Stimulated activated CD4-positive, alpha-beta T cell treated with anti-CD3 and anti-CD28 coated beads, Interleukin-12 subunit alpha, Interleukin-12 subunit beta, amount 100 ng/mL, for 48 hours (primary cell): ENCODE measurements at regions not wholly inside any gene's neighbourhood (a gene's known extent, or its start where the extent isn't known, plus 50 kb on each side); places are given as distances from the start of the nearest gene placed in this dataset.

ENCODE experiments used
- DNase-seq, 3 donors: peaks; one replicate each; pipeline ENCODE4 v3.0.0-alpha.2; 2020; ENCODE audit warnings: low read depth in 2 of 3, low spot score in 1 of 3

DNA sequence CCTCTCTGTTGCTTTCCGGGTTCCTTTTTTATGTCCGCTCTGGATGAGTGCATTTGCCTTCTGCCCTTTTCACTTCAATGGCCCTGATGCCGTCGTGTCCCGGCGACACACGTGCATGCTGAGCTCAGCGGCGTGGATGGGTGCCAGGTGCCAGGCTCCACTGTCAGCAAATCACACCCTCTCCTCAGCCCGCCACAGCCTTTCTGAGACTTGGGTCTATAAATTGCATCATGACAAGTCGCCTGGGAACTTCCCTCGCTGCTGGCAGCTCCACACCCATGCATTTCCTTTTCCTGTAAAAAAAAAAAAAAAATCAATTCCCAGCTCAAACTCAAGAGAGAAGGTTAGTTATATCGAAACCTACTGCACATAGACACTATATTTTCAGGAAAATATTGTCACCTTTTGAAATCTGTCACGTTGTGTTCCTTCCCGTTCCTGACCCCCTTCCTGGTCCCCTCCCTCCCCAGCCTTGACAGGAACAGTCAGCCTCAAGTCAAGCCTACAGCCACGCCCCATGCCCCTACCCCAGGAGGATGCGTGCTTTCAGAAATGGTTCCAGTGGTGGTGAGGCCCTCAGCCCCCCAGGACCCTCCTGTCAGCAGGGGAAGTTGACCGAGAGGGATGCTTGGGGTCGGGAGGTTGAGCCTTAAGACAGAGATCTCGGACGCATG lies 110.3 kb upstream of the PTCH1 start:
- peak; percentile 36 to 59 (median 38) for DNase-seq

- DNase-seq = no peak
Observed at GRCh38 chr9:95626341-95626740, 109.6 kb upstream of the PTCH1 start.

DNA sequence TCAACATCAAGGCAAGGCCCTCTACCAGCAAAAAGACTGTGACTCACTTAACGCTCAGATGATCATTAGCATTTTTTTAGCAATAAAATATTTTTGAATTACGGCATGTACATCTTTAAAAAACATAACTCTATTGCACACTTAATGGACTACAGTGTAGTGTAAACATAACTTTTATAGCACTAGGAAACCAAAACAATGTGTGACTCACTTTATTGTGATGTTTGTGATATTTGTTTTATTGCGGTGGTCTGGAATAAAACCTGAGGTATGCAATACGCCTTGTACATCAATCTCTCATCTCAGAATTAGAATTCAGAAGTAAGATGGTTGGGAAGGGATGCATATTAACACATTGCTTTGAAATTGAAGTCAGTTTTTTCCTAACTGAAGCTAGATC lies 106.9 kb upstream of the PTCH1 start:
- no peak for DNase-seq

DNA sequence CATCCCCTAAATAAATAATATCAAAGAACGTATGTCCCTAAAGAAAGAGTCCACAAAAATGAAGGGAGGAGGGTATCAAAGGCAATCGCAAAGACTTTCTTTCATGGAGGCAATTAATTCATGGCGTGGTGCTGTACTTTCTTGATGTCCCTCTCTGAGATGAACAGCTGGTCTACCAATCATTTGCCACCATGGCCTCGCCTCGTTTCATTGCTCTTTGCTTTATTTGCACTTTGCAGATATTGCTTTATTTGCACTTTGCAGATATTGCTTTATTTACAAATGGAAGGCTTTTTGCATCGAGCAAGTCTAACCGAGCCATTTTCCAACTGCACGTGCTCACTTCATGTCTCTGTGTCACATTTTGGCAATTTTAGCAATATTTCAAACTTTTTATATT lies 104.0 kb upstream of the PTCH1 start:
- DNase-seq = no peak

DNA sequence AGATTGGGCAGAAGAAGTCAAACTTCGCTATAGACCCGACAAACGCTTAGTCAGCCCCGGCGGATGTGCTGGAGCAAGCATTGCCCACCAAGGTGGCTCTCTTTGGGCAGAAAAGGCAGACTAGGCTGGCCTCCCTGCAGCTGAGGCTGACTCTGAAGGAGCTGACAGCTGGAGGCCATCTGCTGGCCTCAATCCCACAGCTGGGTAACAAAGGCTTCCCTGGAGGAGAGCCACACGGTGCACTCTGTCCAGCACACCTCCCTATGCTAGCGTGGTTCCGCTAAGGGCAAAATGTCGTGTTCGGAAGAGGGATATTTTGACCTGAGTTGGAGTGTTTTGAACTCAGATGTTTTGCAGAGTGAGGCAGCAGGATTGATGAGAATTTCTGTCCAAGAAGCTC lies 103.5 kb upstream of the PTCH1 start:
- no peak for DNase-seq

DNA sequence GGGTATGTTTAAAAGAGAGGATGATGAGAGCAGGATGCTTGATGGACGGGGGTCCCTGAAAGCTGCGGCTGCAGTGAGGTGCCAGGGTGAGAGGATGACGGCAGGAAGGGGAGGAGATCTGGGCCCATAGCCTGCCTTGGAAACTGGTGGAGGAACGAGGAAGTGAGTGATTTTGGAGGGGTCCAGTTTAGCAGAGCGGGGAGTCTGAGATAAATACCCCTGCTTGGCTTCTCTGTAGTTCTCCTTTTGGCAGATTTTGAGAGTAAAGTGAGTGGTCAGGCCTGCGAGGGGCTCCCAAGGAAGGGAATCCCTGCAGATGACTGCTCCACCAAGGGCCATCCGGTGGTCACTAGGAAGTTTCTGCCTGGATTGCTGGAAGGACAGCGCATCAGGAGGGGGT lies 98.5 kb upstream of the PTCH1 start:
- no peak for DNase-seq

DNA sequence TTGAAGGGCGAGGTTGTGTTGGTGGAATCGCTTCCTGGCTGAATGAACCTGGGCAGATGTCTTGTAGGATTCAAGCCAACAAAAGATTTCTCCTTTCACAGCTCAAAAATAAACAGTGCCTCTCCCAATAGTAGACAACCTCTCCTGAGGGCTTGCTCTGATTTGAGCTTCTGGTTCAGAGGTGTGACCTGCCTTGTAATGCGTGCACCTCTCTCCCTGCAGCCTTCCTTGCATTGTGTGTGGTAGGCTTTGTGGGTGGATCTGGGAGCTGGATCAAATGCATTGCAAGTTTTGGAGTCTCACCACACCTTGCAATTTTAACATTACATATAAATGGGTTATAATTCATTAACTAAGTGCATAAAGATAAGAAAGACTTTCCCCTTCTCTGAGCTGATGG lies 96.9 kb upstream of the PTCH1 start:
- DNase-seq = no peak

- no peak for DNase-seq
Observed at GRCh38 chr9:95611354-95611753, 94.6 kb upstream of the PTCH1 start.

GRCh38 chr9:95610006-95610785 lies 93.4 kb upstream of the PTCH1 start:
- no peak for DNase-seq

DNA sequence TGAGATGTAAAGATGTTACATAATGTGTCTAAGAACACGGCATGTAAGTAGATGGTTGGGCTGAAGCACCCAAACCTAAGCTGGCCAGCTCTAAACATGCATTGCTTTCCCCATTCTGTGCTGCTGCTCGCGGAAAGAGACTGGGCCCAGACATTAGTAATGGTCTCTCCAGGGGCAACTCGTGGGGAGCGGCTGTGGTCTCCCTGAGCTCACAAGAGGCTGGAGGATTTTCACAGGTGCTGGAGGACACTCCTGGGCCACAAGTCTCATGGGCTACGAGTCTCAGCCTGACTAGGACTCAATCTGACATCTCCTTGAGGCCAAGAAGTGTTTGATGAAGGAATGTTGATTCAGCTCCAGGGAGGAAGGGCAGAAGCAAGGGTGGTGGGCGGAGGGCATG lies 92.7 kb upstream of the PTCH1 start:
- no peak for DNase-seq

- no peak for DNase-seq
Observed at GRCh38 chr9:95608341-95608740, 91.6 kb upstream of the PTCH1 start.

GRCh38 chr9:95607507-95607906 lies 90.7 kb upstream of the PTCH1 start:
- no peak for DNase-seq

DNA sequence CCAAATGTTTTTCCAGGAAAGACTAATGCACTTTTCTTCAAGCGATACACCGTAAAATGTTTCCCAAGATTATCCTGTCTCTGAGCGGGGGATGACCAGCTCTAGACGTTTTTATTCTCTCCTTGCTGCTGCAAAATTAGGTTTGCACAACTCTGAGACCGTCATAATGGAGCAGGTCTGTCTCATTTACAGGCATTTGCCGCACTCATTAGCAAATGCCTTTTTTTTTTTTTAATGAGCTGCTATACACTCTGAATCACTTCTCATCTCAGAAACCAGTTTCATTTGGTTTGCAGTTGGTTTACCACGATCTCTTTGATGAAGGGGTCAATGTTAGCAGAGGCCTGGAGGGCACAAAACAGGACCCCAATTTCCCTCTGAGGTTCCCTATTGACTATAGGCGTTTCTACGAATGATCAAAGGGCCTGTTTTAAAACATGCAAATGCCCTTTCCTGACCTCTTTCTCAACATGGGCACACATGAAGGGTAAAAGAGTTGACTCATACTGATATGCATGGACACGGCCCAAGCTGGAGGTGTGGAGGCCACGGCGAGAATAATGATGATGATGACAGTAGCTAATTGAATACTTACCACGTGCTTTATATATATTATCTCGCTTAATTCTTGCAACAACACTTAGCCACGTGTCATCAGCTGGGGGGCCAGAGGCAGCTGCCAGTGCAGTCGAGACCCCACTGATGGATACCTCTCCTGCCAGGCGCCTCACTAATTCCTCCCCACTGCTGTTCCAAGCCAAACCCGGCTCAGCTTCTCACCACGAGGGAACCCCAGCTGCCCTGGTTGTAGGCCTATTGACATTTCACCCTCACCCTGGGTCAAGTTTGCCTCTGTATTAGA lies 89.9 kb upstream of the PTCH1 start:
- no peak for DNase-seq

GRCh38 chr9:95605816-95606488 lies 89.2 kb upstream of the PTCH1 start:
- DNase-seq = no peak

GRCh38 chr9:95605101-95605500 lies 88.3 kb upstream of the PTCH1 start:
- DNase-seq = no peak

DNA sequence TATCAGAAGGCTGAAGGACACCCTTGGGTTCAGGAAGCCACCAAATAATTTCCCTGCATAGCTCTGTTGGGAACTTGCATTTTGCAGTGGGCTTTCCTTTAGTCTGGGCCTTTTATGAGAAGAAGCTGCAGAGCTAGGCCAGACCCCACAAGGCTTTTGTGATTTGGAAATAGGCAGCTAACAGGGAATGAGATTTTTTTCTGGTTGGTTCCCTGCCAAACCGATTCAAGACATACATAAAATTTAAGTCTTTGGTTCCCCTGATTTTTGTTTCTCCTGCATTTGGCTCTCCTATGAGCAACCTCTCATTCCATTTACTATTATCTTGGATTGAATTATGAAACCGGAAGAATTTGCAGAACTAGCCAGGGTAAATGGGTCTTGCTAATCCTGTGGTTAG lies 81.5 kb upstream of the PTCH1 start:
- DNase-seq = no peak

DNA sequence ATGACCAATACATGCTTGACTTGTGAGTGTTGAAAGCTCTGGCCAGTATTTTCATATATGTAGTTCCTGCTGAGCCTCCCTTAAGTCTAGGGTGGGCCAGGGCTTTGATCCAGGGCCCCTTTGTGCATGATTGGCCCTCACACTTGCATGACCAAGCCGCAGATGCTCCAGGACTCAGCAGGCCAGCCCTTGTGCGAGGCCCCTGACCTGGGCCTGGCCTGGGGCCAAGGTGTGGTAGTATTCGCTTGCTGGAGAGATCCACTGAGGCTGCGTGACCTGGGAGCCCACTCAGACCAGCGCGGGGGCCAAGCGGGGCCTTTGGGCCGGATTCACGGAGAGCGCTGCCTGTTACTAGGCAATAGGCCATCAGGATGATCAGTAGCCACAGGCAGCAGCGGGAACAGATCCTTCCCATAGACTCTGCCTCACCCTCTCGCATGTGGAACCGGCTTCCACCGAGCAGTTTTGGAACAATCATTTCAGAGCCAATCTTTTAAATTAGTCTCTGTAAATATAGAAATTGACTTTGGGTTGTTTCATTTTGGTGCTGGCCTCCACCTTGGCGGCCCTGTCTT lies 79.0 kb upstream of the PTCH1 start:
- DNase-seq = no peak

- no peak for DNase-seq
Observed at GRCh38 chr9:95592931-95593330, 76.2 kb upstream of the PTCH1 start.

- DNase-seq = no peak
Observed at GRCh38 chr9:95588724-95589588, 72.2 kb upstream of the PTCH1 start.
